Bronchial epithelial cell (primary cell): ENCODE measurements at regions not wholly inside any gene's neighbourhood (a gene's known extent, or its start where the extent isn't known, plus 50 kb on each side); places are given as distances from the start of the nearest gene placed in this dataset.

ENCODE experiments used
- DNase-seq: peaks from one replicate; pipeline ENCODE4 v3.0.0-alpha.2; 2010; ENCODE audit warnings: low read depth
- FAIRE-seq: peaks from 2 replicates; lab custom pipeline; 2011; peaks lifted over from hg19 to GRCh38; lab: Jason Lieb, UNC
- H3K27me3 ChIP-seq: 2 replicates; pipeline ENCODE4 v1.5.1; 2011; ENCODE audit warnings: low read length; ENCODE audit not compliant: control insufficient read depth, insufficient read depth
- H3K36me3 ChIP-seq: 2 replicates; pipeline ENCODE4 v1.5.1; 2011; ENCODE audit warnings: low read length; ENCODE audit not compliant: control insufficient read depth, insufficient read depth
- H3K4me3 ChIP-seq: 2 replicates; pipeline ENCODE4 v1.5.1; 2011; ENCODE audit warnings: mild to moderate bottlenecking, low read depth, low read length, control low read depth
- TF ChIP-seq, protein P1 (sequence below): IDR thresholded peaks from 2 replicates; pipeline ENCODE4 v1.5.1; 2011; ENCODE audit warnings: mild to moderate bottlenecking, moderate library complexity, low read length, control low read depth, inconsistent platforms; ENCODE audit not compliant: insufficient read depth, severe bottlenecking

DNA sequence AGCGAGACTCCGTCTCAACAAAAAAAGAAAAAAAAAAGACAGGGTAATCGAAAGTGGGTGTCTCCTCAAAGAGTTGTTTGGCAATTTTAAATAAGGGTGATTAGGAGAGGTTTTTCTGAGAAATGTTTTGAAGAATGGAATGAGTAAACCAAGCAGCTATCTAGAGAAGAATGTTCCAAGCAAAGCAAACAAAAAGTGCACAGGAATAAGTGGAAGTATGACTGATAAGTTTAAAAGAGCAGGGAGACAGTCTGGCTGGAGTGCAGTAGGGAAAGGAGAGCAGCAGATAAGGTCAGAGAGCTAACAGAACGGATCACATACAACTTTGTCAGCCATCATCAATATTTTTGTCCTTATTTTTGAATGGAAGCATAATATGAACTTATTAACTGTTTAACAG, 853.5 kb downstream of the TUSC7 start:
- TF ChIP-seq, protein P1, sequence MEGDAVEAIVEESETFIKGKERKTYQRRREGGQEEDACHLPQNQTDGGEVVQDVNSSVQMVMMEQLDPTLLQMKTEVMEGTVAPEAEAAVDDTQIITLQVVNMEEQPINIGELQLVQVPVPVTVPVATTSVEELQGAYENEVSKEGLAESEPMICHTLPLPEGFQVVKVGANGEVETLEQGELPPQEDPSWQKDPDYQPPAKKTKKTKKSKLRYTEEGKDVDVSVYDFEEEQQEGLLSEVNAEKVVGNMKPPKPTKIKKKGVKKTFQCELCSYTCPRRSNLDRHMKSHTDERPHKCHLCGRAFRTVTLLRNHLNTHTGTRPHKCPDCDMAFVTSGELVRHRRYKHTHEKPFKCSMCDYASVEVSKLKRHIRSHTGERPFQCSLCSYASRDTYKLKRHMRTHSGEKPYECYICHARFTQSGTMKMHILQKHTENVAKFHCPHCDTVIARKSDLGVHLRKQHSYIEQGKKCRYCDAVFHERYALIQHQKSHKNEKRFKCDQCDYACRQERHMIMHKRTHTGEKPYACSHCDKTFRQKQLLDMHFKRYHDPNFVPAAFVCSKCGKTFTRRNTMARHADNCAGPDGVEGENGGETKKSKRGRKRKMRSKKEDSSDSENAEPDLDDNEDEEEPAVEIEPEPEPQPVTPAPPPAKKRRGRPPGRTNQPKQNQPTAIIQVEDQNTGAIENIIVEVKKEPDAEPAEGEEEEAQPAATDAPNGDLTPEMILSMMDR, result no peak
- no peak for DNase-seq
- H3K36me3 ChIP-seq, result no peaks in the 10 kb centered on the region
- H3K27me3 ChIP-seq, result no peaks in the 10 kb centered on the region
- no peak overlapping the region for H3K4me3 ChIP-seq
- no peak for FAIRE-seq

DNA sequence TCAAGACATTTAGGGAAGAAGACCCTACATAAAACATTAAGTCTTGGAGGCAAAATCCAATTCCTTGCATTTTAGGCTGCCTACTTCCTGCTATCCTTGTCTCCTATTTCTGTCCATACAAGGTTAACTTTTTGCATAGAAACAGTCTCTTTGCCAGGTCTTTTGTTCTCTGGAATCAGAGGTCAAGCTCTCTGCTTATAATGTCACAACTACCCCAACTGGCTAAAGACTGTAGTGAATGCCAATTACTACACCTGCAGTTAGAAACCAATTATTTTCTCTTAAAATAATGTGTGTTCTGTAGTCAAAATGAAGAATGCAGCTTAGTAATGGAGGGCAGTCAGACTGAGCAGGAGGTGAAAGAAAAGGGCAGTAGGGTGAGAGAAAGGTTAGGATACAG, 856.2 kb downstream of the TUSC7 start:
- H3K36me3 ChIP-seq, result no peaks in the 10 kb centered on the region
- H3K27me3 ChIP-seq, result no peaks in the 10 kb centered on the region
- FAIRE-seq (no peak), DNase-seq (no peak)
- H3K4me3 ChIP-seq, result no peak overlapping the region
- TF ChIP-seq, protein P1, result no peak

DNA sequence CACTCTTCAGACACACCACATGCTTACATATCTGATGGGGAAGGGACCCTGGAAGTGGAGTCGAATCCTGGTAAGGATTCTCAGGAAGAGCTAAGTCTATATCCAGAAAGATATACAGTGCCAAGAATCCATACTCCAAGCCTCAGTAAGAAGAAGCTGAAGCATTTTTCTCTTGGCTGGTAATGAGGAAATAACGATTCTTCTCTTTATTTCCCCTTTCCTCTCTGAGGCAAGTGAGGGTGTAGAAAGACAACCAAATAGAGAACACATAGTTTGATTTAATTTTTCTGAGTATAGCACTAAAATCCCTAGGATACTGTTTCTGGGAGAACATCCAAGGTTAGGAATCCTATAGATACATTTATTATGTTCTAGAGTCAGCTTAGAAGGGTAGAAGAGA, 857.3 kb downstream of the TUSC7 start:
- TF ChIP-seq, protein P1, result no peak
- FAIRE-seq (no peak), DNase-seq (no peak)
- Histone ChIP-seq H3K4me3 (no peak overlapping the region), H3K36me3 (no peaks in the 10 kb centered on the region), H3K27me3 (peaks cover 1% of the 10 kb centered on the region)

DNA sequence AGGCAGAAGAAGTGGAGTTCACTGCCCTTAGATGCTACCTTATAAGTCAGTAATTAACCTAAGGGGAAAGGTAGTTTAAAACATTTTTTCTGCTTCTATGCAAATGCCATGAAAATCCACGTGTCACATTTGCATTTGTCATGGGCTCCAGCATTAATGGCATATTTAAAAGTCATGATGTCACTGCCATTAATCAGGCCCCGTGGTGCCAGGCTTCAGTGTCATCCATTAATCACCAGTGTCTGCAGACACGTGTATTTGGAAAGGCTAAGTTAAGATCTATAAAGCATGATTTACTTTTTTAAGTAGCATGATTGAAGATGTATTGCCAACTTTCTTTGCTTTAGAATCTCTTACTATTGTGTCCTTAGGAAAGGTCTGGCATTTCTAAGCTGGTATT, 857.8 kb downstream of the TUSC7 start:
- Histone ChIP-seq H3K27me3 (peaks cover 1% of the 10 kb centered on the region), H3K36me3 (no peaks in the 10 kb centered on the region), H3K4me3 (no peak overlapping the region)
- TF ChIP-seq, protein P1, result no peak
- DNase-seq, result no peak
- FAIRE-seq, result no peak

DNA sequence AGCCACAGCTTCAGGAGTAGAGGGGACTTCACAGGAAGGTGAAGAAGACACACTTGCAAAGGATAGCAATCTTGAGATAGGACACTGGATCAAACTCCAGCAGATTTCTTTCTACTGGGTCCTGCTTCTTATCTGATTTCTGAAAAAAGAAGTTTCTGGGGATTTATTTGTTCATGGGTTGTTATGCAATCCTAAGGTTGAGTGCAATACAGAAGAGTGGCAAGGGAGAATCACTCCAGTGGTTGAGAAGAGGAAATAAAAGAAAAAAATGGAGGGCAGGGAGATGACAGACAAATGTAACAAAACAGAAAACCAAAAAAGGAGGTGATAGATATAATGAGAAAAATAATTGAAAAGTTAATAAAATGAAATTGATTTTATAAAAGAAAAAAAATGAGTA, 858.3 kb downstream of the TUSC7 start:
- H3K4me3 ChIP-seq, result no peak overlapping the region
- H3K27me3 ChIP-seq, result peaks cover 1% of the 10 kb centered on the region
- TF ChIP-seq, protein P1, result no peak
- no peaks in the 10 kb centered on the region for H3K36me3 ChIP-seq
- no peak for DNase-seq
- no peak for FAIRE-seq

DNA sequence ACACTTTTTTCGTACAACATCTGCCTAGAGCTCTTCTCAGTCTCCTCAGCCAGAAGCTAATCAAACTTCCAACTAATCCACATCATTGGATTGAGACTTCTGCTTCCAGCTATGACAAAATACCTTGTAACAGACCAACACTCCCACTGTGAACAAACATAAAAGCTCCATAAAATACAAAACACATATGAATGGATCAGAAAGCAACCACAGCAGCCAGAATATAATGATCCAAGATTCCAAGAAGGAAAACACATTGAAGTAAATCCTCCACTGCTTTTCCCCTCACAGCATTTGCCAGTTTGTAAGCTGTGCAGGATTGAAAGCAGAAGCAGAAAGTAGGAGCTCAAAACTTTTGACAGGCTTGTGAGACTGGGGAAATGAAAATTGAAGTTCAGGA, 863.2 kb downstream of the TUSC7 start:
- DNase-seq (no peak), FAIRE-seq (no peak)
- Histone ChIP-seq H3K4me3 (no peak overlapping the region), H3K27me3 (peaks cover 1% of the 10 kb centered on the region), H3K36me3 (no peaks in the 10 kb centered on the region)
- TF ChIP-seq, protein P1, result no peak
